ENCODE measurements at regions not wholly inside any gene's neighbourhood (a gene's known extent, or its start where the extent isn't known, plus 50 kb on each side); places are given as distances from the start of the nearest gene placed in this dataset.
A peak's percentile ranks its signal among the peaks of the same experiment; 100 is the strongest.
"Not testable (repeated sequence)": the region's sequence is repeated elsewhere in the genome, so short reads cannot be mapped to it uniquely, and the experiment has no call there.

DNA sequence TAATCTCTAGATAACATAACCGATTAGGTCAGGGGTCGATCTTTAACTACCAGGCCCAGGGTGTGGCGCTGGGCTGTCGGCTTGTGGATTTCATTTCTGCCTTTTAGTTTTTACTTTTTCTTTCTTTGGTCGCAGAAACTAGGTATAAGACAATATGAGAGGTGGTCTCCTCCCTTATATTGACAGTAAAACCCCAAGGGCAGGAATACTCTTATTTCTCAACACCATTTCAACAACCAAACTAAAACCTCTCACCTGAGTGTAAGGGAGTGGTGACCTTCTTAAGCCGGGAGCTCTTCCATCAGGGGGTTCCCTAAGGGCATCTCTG, 144.4 kb upstream of the GRK3 start:
- not testable (repeated sequence) for DNase-seq

DNA sequence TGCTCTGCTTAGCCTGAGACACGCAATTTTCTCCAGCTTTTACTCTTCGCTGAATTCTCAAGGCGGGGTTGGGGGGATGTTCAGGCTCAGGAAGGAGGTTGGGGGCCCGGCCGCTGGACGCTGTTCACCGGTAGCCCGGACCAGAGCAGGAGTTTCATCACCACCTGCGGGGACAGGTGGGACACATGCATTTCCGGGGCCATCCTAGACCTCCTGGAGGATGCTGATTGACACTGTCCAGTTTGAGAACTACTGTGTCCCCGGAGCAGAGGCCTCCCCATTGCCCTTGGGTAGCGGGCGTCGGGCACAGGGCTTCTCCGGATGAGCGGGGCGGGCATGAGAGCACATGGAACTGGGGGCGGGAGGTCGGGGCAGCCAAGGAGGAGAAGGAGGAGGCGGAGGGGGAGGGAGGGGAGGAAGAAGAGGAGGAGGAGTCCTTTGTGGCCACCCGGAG, 144.0 kb upstream of the GRK3 start:
- DNase-seq: no peak

DNA sequence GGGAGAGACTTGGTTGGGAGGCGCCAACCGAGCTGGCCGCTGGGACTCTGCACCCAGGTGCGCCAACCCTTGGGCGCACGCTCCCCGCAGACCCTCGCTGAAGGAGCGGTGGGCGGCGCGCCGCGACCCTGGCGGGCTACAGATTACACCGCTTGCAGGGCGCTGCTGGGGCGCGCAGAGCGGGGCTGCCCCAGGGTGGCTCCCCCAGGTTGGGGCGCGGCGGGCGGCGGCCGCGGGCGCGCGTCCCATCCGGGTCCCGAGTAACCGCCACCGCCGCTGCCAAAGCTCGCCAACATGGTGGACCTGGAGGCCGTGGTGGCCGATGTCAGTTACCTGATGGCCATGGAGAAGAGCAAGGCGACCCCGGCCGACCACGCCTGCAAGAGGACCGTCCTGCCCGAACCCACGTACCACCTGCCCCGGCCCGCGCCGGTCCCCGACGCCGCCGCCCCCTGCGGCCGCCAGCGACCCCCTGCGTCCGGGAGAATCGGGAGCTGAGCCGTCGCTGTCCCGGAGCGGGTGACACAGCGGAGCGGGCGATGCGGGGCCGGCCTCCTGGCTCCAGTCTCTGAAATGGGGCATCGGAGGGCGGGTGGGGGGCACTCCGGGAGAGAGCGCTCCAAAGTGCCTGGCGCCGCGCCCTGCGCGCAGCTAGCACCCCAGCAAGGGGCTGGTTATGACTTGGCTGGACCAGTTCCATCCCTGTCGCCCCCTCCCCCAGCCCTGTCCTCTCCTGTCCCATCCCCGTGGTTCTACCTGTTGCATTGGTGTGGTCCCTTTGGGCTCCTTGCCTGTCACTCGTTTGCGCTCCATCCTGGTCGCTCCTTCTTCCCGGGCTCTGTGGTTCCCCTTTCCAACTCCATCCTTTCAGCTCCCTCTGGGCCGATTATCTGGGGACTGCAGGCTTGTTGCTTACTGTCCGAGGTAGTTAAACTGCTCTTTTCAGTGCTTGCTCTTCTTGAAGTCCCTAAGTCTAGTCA, 143.3 kb upstream of the GRK3 start:
- DNase-seq: no peak

DNA sequence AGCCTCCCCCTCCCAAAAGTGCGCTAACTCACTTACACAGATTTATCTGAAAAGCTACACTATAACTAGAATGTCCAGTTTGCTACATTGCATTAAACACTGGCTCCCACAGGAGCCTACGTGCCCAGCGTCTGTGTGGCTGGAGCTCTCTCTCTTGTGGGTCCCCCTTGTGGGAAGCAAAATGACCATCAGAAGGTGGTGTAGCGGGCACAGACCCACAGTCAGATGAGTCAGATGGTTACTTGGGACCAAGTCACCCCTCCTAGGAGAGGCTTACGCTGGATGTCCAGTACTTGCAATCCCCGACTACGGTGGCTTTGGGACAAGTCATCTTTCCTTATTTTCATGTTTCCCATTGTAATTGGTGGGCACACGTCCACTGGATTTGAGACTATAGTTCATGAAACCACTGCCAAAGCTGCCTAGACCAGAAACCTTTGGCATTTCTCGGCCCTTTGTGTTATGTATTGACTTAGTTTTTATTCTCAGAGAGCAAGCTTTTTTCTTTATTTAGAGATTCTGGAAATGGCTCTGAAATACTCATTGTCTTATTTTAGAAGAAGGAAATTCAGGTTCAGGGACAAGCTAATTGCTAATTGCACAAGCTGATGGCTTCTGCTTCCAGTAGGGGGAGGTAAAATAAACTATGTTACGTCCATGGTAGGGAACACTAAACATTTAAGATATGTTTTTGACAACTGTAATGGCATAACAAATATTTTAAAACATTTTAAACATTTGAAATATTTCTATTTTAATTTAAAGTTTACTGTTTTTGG, 137.8 kb upstream of the GRK3 start:
- not testable (repeated sequence) for DNase-seq

DNA sequence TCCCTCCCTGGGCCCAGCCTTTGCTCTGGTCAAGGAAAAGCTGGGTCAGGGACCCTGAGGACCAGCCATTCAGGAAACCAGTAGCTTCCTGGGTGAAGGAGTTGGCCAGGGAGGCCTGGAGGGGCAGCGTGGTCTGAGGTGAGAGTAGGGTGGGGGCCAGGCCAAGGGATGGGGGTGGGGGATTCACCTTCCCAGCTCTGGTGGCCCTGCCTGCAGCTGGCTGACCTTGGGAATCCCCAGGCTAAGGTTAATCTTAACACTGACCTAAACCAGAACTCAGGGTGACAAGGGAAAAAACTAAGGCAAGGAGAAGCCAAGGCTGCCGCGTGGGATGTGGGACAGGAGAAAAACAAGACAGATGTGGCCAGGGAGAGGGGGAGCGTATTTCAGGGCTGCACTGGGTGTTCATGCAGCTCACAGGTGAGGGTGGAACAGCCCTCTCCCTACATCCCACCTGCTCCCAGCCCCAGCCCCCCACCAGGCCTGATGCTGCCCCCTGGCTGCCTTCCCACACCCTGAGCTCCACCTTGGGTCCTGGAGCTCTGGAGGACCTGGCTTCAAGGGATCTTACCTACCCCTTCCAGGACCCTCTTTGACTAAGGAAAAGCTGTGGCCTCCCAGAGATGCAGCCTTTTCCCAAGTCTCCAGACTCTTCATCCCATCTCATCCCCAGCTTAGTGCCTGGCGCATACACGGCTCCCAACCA, 132.7 kb upstream of the GRK3 start:
- not testable (repeated sequence) for DNase-seq

DNA sequence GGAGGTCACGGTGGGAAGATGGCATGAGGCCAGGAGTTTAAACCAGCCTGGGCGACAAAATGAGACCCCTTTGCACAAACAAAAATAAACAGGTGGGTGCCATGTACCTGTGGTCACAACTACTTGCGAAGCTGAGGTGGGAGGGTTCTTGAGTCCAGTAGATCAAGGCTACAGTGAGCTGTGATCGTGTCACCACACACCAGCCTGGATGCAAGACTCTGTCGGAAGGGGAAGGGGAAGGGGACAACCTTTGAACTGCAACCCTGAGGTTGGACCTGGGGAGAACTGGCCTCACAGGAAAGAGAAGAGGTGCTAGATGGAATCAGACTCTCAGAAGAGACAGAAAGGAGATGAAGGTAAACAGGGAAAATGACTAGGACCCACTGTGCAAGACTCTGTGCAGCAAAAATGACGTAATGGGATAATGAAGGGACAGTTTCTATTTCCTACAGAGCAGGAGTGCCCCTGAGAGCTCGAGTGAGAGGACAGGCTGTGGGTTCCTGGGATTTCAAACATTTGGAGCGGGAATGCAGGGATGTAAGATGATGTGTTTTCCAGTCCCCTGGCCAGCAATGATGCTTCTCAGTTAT, 131.0 kb upstream of the GRK3 start:
- DNase-seq: not testable (repeated sequence)

DNA sequence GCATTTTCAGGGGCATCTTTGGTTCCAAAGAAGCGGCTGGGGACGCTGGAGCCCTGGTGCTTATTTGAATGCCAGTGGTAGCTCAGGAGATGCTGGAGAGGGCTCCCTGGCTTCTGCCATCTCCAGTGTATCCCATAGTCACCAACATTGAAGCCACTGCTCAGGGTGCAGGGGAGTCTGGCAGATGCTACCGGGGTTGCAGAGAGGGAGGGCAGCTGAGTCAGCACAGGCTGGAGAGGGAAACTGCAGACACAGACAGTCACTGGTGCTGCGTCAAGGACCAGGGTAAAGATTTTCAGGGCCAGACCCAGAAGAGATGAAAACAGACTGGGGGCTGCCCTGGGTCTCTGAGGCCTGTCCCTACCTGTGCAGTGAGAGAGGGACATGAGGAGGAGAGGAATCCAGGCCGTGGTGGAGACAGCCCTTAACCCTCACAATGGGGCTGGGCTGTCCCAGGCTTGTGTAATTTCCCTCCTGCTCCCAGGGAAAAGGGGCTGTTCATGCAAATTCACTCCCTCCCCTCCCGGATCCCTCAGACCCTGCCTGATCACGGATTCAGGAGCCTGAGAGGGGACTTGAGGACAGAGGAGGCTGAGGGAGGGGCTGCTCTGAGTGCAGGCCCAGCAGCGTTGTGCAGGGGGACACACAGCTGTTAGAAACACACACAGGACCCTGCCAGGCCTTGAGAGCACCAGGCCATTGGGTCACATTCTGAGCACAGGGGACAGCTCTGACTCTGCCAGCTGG, 126.9 kb upstream of the GRK3 start:
- DNase-seq: no peak

DNA sequence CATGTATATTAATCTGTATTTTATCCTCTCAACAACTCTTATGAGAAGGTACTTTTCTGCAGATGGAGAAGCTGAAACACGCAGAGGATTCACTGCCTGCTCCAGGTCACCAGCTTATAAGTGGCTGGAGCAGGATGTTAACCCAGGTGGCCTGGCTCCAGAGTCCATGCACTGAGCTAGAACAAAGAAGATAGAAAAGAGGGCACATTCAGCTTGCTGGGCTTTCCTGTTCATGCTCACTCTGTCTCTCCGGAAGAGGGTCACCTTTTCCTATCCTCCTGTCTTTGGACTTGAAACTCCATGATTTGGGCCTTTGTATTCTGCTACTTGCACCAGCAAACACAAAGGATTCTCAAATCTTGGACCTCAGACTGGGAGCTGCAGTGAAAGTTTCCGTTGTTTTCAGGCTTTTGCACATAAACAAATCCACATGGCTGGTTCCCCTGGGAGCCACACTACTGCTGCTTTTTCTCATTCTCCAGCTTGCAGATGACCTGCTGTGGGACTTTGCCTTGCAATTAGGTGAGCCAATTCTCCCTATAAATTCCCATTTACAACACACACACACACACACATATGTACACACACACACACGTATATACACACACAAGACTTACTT, 117.3 kb upstream of the GRK3 start:
- peak; percentile 79 for DNase-seq

DNA sequence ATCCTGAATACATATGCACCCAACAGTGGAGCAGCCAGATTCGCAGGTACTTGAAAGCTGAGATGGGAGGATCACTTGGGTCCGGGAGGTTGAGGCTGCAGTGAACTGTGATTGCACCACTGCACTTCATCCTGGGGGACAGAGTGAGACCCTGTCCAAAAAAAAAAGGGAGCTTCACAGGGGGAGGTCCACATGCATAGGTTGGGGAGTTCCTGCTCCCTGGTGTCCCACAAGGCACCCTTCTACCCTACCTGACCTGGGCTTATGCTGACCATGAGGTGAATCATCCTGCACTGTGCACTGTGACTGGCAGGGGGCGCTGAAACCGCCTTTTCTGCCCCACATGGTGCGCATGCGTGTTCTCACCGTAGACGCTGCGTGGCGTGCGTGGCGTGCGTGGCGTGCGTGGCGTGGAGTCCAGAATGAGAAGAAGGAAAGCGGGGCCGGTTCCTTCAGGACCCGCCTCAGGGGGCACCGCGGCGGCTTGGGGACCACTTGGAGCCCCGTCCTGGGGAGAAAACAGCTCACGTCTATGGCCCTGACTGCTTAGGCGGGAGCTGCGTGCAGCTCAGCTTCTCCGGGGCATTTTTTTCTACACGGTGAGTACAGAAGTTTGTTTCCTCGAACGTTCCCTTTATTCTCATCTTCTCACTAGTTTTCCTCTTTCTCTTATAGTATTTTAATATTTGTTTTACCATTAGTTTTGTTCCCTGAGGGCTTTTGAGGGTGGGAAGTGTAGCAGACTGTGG, 116.6 kb upstream of the GRK3 start:
- DNase-seq: peak; percentile 88

DNA sequence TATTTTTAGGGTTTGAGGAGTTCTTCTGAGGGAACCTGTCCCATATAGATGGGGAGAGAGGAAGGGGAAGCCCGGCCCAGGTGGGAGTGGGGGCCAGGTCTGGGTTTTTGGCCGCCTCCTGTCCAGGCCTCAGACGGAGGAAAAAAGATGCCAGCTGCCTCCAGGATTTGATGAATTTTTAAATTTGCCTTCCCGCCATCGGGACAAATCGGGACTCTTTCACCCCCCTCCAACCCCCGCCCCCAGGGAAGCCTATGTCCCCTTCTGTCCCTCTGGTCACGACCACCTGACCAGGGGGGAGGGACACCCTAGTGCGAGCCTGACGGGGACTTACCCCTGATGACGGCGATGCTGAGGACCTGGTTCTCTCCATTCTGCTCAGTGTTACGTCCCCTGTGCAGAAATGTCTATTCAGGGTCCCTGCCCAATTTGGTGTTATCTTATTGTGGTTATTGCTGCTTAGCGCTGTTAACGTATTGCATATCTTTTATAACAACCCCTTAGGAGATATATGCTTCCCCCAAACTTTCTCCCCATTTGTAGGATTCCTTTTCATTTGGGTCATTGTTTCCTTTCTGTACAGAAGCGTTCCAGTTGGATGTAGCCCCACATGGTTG, 115.9 kb upstream of the GRK3 start:
- peak; percentile 30 for DNase-seq

DNA sequence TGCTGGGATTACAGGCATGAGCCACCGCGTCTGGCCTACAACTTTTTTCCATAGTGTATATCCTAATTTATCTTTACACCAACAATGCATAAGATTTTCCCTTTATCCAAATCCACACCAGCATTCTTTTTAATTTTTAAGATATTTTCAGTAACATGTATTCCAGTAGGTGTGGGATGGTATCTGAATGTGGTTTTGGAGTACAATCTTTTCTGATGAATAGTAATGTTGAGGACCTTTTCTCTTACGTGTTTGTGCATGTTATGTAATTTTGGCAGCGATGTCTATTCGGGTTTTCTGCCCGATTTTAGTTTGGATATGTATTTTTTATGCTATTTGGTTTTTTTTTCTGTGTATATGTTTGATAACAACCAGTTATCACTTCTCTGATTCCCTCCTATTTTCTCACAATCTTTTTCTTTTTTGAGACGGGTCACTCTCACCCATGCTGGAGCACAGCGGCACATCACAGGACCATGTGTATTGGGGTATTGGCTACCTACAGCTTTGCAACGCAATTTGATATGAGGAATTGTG, 114.6 kb upstream of the GRK3 start:
- no peak for DNase-seq

DNA sequence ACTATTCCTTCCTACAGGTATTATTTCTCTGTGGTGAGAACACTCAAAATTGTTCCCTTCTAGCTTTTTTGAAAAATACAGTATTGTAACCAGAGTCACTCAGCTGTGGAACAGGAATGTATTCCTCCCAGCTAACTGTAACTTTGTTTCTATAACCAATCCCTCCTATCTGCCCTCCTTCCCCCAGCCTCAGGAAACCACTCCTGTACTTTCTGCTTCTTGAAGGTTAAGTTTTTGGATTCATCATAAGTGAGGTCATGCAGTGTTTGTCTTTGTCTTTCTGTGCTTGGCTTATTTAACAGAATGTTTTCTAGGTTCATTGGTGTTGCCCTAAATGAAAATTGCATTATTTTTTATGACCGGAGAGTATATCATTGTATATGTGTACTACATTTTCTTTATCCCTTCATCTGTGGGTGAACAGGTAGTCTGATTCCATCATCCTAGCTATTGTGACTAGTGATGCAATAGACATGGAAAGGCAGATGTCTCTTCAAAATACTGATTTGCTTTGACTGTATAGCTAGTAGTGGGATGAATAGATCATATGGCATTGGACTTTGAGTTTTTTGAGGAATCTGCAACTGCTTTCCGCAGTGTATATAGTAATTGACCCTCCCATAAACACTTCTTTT, 112.9 kb upstream of the GRK3 start:
- DNase-seq: no peak

DNA sequence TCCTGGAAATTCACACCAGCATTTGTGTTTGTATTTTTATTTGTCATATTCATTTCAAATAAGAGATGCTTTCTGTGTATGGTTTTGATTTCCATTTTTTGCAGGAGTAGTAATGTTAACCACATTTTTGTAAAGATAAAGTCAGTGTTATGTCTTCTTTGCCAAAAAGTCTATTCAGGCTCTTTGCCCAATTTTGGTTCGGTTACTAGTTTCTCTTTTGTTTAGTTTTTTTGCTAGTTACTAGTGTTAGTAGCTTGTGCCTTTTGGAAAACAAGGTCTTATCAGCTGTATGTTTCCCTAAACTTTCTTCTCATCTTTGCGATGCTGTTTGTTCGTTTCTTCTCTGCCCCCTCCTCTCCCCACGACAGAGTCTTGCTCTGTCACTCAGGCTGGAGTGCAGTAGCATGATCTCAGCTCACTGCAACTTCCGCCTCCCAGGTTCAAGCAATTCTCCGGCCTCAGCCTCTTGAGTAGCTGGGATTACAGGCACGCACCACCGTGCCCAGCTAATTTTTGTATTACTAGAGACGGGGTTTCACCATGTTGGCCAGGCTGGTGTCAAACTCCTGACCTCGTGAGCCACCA, 112.3 kb upstream of the GRK3 start:
- DNase-seq: no peak

DNA sequence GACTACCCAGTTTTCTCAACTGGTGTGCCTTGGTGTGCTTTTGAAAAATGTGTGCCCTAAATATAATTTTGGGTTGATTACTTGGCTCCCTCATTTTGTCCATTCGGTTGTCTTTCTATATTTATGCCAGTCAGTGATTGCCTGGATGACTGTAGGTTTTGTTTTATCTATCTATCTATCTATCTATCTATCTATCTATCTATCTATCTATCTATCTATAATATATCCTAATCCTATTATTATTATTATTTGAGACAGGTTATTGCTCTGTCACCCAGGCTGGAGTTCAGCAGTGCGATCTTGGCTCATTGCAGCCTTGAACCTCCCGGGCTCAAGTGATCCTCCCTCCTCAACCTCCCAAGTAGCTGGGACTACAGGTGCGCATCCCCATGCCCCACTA, 111.4 kb upstream of the GRK3 start:
- DNase-seq: no peak

DNA sequence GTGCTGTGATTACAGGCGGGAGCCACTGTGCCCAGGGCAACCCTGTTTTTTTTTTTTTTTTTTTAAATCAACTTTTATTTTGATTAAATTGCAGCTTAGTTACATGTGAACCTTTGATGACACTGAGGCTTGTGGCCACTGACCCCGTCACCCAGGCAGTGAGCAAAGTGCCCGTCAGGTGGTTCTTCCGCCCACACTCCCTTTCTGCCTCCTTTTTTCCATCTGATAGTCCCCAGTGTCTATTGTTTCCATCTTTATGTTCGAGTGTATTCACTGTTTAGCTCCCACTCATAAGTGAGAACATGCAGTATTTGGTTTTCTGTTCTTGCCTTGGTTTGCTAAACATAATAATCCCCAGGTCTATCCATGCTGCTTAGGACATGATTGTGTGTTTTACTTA, 110.9 kb upstream of the GRK3 start:
- DNase-seq: no peak

DNA sequence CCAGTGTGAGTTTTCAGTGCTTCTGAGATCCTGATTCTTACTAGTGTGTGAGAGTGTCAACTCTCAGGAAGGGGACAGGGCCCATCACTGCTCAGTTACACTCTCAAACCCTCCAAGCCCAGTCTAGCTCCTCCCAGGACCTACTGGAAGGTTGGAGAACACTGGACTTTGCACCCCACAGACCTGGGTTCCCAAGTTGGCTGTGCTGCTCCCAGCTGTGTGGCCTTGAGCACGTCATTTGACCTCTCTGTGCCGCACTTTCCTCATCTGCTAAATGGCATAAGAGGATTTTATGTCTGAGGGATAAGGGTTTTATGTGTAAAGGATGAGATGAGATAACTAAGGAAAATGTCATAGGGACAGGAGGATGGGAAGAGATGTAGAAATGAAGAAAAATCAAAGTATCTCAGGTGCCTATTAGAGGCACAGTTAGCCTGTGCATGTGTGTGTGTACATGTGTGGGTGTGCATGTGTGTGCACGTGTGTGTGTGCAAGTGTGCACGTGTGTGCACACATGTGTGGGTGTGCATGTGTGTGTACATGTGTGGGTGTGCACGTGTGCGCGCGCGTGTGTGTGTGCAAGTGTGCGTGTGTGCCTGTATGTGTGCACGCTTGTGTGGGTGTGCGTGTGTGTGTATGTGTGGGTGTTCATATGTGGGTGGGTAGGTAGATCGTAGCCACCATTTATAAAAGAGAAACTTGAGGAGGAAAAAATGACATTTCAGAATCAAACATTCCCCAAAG, 108.0 kb upstream of the GRK3 start:
- DNase-seq: not testable (repeated sequence)

DNA sequence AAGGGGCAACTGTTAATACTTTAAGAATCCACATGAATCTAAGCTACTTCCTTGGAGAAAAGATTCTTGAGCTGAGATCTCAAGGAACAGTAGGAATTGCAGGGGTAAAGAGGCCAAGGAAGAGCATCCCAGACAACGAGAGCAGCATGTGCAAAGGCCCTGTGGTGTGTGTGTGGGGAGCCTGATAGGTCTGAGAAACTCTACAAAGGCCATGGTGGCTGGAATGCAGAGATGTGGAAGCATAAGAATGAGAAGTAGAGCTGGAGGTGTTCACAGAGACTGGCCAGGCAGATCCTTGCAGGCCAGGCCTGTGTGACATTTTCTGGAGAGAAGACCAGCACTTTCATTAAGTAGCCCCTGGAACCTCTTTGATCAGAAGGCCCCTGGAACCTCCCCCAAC, 105.8 kb upstream of the GRK3 start:
- DNase-seq: not testable (repeated sequence)

DNA sequence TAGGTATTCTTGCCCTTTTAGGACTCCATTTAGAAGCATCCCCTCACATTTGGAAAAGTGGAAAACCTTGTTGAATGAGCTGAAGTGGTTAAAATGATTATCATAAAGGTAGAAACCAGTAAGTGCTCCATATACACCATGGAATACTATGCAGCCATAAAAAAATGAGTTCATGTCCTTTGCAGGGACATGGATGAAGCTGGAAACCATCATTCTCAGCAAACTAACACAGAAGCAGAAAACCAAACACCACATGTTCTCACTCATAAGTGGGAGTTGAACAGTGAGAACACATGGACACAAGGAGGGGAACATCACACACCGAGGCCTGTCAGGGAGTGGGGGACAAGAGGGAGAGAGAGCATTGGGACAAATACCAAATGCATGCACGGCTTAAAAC, 103.8 kb upstream of the GRK3 start:
- not testable (repeated sequence) for DNase-seq
